Middle frontal gyrus (tissue), 1 donor: ENCODE measurements at regions not wholly inside any gene's neighbourhood (a gene's known extent, or its start where the extent isn't known, plus 50 kb on each side); places are given as distances from the start of the nearest gene placed in this dataset.

Source experiments
- DNase-seq: peaks from one replicate; pipeline ENCODE4 v3.0.0-alpha.2; 2015; ENCODE audit warnings: low spot score; ENCODE audit errors: extremely low spot score

- no peak for DNase-seq
These were observed 982.6 kb upstream of the EYS start for GRCh38 chr6:66689608-66690007.

GRCh38 chr6:66687611-66688140, 980.6 kb upstream of the EYS start:
- DNase-seq: no peak

DNA sequence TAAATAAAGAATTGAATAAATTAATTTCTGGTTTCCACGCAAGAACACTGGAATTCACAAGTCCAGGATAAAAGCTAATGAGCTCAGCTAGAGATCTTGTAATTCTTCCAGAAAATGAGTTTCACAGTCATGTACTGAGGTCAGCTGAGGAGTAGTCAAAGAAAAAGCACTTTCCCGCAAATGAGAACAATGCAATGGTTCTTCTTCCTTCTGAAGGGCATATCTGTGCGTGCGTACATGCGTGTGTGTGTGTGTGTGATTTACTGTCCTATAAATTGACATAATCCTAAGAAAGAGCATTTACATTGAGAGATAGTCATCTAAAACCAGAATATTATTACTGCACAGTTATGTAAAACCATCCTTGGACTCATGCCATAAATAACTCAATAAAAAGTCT, 968.9 kb upstream of the EYS start:
- DNase-seq: no peak

- DNase-seq: no peak
These were observed 957.1 kb upstream of the EYS start for GRCh38 chr6:66664112-66664511.

GRCh38 chr6:66662721-66663507, 955.9 kb upstream of the EYS start:
- DNase-seq: no peak

GRCh38 chr6:66662196-66662595, 955.2 kb upstream of the EYS start:
- no peak for DNase-seq

DNA sequence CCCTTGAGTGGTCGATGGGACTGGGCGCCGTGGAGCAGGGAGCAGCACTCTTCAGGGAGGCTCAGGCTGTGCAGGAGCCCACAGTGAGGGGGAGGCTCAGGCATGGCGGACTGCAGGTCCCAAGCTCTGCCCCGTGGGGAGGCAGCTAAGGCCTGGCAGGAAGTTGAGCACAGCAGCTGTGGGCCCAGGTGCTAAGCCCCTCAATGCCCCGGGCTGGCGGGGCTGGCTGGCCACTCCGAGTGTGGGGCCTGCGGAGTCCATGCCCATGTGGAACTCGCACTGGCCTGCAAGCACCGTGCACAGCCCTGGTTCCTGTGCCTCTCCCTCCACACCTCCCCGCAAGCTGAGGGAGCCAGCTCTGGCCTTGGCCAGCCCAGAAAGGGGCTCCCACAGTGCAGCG, 948.4 kb upstream of the EYS start:
- DNase-seq: no peak

DNA sequence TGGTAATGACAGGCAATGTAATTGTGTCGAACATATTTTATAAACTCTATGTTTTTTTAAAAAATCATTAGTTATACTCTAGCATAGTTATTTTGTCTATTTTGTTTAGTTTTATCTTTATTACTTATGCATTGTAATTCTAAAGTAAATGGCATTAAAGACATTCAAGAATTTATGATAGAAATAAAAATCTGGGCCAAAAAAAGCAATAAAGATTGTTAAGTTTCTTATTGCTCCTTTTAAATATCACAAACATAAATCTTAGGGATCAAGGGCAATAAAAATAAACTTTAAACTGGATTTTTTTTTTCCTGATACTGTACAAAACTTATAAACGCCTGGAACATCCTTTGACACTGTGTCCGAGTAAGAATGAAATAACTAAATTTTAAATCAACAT, 931.5 kb upstream of the EYS start:
- no peak for DNase-seq

DNA sequence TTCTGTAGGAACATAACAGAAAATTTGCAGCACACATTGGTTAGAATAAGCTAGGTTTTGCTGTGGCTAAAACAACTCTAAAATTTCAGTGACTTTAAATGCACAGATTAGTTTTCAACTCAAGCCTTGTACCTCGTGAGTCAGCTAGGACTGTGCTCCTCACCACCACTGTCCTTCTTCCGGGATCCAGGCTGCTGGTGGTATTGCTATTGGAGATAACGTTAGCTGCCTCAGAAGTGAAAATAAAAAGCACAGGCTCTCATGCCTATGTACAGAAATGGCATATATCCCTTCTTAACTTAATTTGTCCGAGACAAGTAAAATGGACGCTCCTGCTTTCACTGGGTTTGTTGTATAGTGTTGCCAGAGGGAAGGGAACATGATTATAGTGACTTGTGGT, 931.1 kb upstream of the EYS start:
- DNase-seq: no peak

DNA sequence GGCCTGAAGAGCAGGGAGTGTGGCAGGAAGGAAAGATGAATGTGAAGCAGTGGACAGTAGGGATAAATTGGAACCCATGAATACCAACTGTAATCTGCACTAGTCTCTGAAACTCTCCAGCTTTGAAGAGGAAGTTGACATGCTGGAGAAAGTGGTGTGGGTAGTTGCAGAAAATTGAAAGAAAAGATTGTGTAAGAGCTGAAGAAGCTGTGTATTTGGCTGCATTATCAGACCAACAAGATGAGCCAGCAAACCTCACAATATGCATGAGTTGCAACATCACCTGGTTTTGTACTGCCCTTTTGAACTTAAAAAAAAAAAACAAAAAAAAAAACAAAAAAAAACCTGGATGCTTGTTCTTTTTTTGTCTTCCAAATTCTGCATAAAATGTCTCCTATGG, 921.9 kb upstream of the EYS start:
- no peak for DNase-seq

- DNase-seq: no peak
These were observed 916.0 kb upstream of the EYS start for GRCh38 chr6:66623050-66623449.

GRCh38 chr6:66605971-66606370, 898.9 kb upstream of the EYS start:
- no peak for DNase-seq

DNA sequence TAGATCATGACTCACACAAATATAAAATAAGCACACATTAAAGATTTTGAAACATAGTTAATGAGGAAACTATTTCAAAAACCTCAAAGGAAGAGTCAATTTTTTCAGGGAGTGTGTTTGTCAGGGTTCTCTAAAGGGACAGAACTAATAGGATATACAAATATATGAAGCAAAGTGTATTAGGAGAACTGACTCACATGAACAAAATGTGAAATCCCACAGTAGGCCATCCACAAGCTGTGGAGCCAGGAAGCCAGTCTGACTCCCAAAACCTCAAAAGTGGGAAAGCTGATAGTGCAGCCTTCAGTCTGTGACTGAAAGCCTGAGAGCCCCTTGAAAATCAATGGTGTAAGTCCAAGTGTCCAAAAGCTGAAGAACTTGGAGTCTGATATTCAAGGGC, 898.0 kb upstream of the EYS start:
- DNase-seq: no peak

GRCh38 chr6:66599541-66599940, 892.5 kb upstream of the EYS start:
- DNase-seq: no peak

- DNase-seq: no peak
These were observed 871.3 kb upstream of the EYS start for GRCh38 chr6:66578362-66578761.

- no peak for DNase-seq
These were observed 861.2 kb upstream of the EYS start for GRCh38 chr6:66568271-66568670.

DNA sequence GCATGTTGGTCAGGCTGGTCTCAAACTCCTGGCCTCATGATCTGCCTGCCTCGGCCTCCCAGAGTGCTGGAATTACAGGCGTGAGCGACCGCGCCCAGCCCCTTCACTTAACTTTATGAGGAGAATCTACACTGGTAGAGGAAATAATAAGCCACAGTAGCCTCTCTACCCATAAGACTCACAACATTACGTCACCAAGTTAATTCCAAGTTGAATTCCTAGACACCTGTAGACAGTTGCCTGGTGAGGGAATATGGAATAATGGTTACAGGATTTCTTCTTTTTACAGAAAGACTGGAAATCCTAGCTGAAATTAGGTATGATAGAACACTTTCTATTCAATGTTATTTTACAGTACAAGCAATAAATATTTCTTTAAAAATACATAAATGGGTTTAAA, 854.5 kb upstream of the EYS start:
- DNase-seq: no peak

DNA sequence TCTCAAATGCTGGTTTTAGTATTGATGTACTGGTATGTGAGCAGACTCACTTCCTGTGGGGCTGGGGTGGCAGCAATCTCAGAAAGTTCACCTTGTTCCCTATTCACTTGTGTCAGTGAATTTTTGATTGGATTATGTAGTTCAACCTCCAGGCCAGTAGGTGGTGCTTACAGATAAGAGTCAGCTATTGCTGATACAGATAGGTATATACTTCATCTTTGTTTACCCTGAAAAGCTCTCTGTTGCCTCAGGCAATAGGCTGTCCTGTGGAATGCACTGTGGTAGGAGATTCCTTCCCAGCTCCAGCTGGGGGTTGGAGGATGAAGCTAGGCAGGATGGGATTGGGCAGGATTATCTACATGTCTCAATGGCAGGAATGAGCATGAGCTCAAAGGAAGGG, 851.2 kb upstream of the EYS start:
- no peak for DNase-seq

- DNase-seq: no peak
These were observed 849.9 kb upstream of the EYS start for GRCh38 chr6:66556936-66557335.

GRCh38 chr6:66555082-66555481, 848.1 kb upstream of the EYS start:
- no peak for DNase-seq

GRCh38 chr6:66553441-66553840, 846.4 kb upstream of the EYS start:
- DNase-seq: no peak

DNA sequence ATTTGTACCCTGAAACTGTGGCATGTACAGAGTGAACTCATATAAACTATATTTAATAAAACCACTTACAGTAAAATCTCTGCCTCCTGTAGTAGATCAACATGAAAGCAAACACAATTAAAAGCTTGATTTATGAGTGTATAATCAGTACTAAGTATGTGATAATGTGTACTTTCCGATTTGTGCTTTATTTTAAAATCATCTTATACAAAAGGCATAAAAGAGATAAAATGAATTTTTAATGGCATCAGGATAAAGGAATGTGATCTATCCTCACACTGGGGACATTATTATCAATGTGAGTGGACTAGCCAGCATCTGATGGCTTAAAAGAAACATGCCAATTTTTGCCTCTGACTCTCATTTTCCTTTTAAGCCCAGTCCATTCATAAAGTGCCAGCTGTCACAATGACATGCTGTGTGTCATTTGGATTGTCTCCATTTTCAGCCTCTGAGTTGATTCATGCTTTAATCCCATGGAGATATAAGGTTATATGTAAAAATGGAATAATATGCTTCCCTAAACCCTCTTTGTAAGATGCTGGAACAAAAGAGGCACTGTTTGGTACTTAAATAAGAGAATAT, 831.6 kb upstream of the EYS start:
- DNase-seq: no peak

- no peak for DNase-seq
These were observed 826.9 kb upstream of the EYS start for GRCh38 chr6:66533921-66534404.
